Mucosa of rectum (tissue), 2 donors: ENCODE measurements at regions not wholly inside any gene's neighbourhood (a gene's known extent, or its start where the extent isn't known, plus 50 kb on each side); places are given as distances from the start of the nearest gene placed in this dataset.

Experiments
- H3K27ac ChIP-seq, 2 donors: one replicate each; pipeline ENCODE4 v1.7.0; 2013; ENCODE audit warnings: inconsistent platforms in 2 of 2, low read depth in 2 of 2, low read length in 2 of 2
- H3K27me3 ChIP-seq, 2 donors: one replicate each; pipeline ENCODE4 v1.7.0; 2013; ENCODE audit warnings: low read length in 2 of 2; ENCODE audit not compliant: control insufficient read depth in 2 of 2, insufficient read depth in 2 of 2
- H3K36me3 ChIP-seq, 2 donors: one replicate each; pipeline ENCODE4 v1.7.0; 2013; ENCODE audit warnings: low read length in 2 of 2; ENCODE audit not compliant: control insufficient read depth in 2 of 2, insufficient read depth in 2 of 2
- H3K4me1 ChIP-seq, 2 donors: one replicate each; pipeline ENCODE4 v1.7.0; 2013; ENCODE audit warnings: low read length in 2 of 2, mild to moderate bottlenecking in 1 of 2; ENCODE audit not compliant: control insufficient read depth in 2 of 2, insufficient read depth in 2 of 2
- H3K4me3 ChIP-seq, 2 donors: one replicate each; pipeline ENCODE4 v1.7.0; 2013; ENCODE audit warnings: low read length in 2 of 2
- H3K9ac ChIP-seq, 2 donors: one replicate each; pipeline ENCODE4 v1.7.0; 2013; ENCODE audit warnings: low read length in 2 of 2, low read depth in 1 of 2, mild to moderate bottlenecking in 1 of 2
- H3K9me3 ChIP-seq, 2 donors: one replicate each; pipeline ENCODE4 v1.7.0; 2013; ENCODE audit warnings: low read length in 2 of 2; ENCODE audit not compliant: control insufficient read depth in 2 of 2
- donor health status: healthy.
- donor health status: Normal muscosa, but diverticular disease.

GRCh38 chr2:144323946-144324345 lies 196.0 kb downstream of the ZEB2 start:
- no peaks in the 10 kb centered on the region for H3K9me3 ChIP-seq
- no peak overlapping the region for H3K9ac ChIP-seq
- no peak overlapping the region for H3K27ac ChIP-seq
- H3K27me3 ChIP-seq, result no peaks in the 10 kb centered on the region
- H3K4me3 ChIP-seq, result no peak overlapping the region
- H3K36me3 ChIP-seq, result no peaks in the 10 kb centered on the region
- no peaks in the 10 kb centered on the region for H3K4me1 ChIP-seq

- no peak overlapping the region for H3K4me3 ChIP-seq
- H3K27ac ChIP-seq, result no peak overlapping the region
- H3K36me3 ChIP-seq, result no peaks in the 10 kb centered on the region
- no peaks in the 10 kb centered on the region for H3K9me3 ChIP-seq
- H3K4me1 ChIP-seq, result no peaks in the 10 kb centered on the region
- H3K9ac ChIP-seq, result no peak overlapping the region
- no peaks in the 10 kb centered on the region for H3K27me3 ChIP-seq
Measured at GRCh38 chr2:144322379-144322778, 197.5 kb downstream of the ZEB2 start.

- no peak overlapping the region for H3K27ac ChIP-seq
- H3K36me3 ChIP-seq, result no peaks in the 10 kb centered on the region
- H3K4me1 ChIP-seq, result no peaks in the 10 kb centered on the region
- no peak overlapping the region for H3K4me3 ChIP-seq
- no peaks in the 10 kb centered on the region for H3K27me3 ChIP-seq
- H3K9ac ChIP-seq, result no peak overlapping the region
- no peaks in the 10 kb centered on the region for H3K9me3 ChIP-seq
Measured at GRCh38 chr2:144320491-144320890, 199.4 kb downstream of the ZEB2 start.

GRCh38 chr2:144317071-144317738 lies 202.7 kb downstream of the ZEB2 start:
- H3K9me3 ChIP-seq, result peaks cover 0 to 2% of the 10 kb centered on the region in 2 donors
- H3K27ac ChIP-seq, result no peak overlapping the region
- H3K4me1 ChIP-seq, result no peaks in the 10 kb centered on the region
- H3K27me3 ChIP-seq, result no peaks in the 10 kb centered on the region
- no peaks in the 10 kb centered on the region for H3K36me3 ChIP-seq
- no peak overlapping the region for H3K4me3 ChIP-seq
- H3K9ac ChIP-seq, result no peak overlapping the region

GRCh38 chr2:144310889-144311608 lies 208.9 kb downstream of the ZEB2 start:
- no peaks in the 10 kb centered on the region for H3K36me3 ChIP-seq
- no peak overlapping the region for H3K4me3 ChIP-seq
- H3K27ac ChIP-seq, result no peak overlapping the region
- peaks cover 0 to 2% of the 10 kb centered on the region in 2 donors for H3K9me3 ChIP-seq
- H3K9ac ChIP-seq, result no peak overlapping the region
- no peaks in the 10 kb centered on the region for H3K27me3 ChIP-seq
- H3K4me1 ChIP-seq, result no peaks in the 10 kb centered on the region

- no peak overlapping the region for H3K4me3 ChIP-seq
- H3K9me3 ChIP-seq, result peaks cover 0 to 2% of the 10 kb centered on the region in 2 donors
- H3K9ac ChIP-seq, result no peak overlapping the region
- no peaks in the 10 kb centered on the region for H3K36me3 ChIP-seq
- H3K27me3 ChIP-seq, result no peaks in the 10 kb centered on the region
- no peaks in the 10 kb centered on the region for H3K4me1 ChIP-seq
- no peak overlapping the region for H3K27ac ChIP-seq
Measured at GRCh38 chr2:144310484-144310883, 209.4 kb downstream of the ZEB2 start.

- Histone ChIP-seq H3K4me1 (no peaks in the 10 kb centered on the region), H3K4me3 (no peak overlapping the region), H3K9me3 (no peaks in the 10 kb centered on the region), H3K36me3 (no peaks in the 10 kb centered on the region), H3K27ac (no peak overlapping the region), H3K27me3 (no peaks in the 10 kb centered on the region), H3K9ac (no peak overlapping the region)
Measured at GRCh38 chr2:144307711-144308110, 212.2 kb downstream of the ZEB2 start.

GRCh38 chr2:144304202-144304601 lies 215.7 kb downstream of the ZEB2 start:
- no peaks in the 10 kb centered on the region for H3K9me3 ChIP-seq
- no peak overlapping the region for H3K4me3 ChIP-seq
- no peaks in the 10 kb centered on the region for H3K4me1 ChIP-seq
- H3K27ac ChIP-seq, result no peak overlapping the region
- H3K9ac ChIP-seq, result no peak overlapping the region
- no peaks in the 10 kb centered on the region for H3K36me3 ChIP-seq
- no peaks in the 10 kb centered on the region for H3K27me3 ChIP-seq

GRCh38 chr2:144300632-144301031 lies 219.3 kb downstream of the ZEB2 start:
- Histone ChIP-seq H3K4me1 (no peaks in the 10 kb centered on the region), H3K36me3 (no peaks in the 10 kb centered on the region), H3K9ac (no peak overlapping the region), H3K27me3 (no peaks in the 10 kb centered on the region), H3K4me3 (no peak overlapping the region), H3K27ac (no peak overlapping the region), H3K9me3 (no peaks in the 10 kb centered on the region)

- Histone ChIP-seq H3K27ac (no peak overlapping the region), H3K4me1 (no peaks in the 10 kb centered on the region), H3K9ac (no peak overlapping the region), H3K4me3 (no peak overlapping the region), H3K36me3 (no peaks in the 10 kb centered on the region), H3K9me3 (no peaks in the 10 kb centered on the region), H3K27me3 (no peaks in the 10 kb centered on the region)
Measured at GRCh38 chr2:144290276-144290675, 229.6 kb downstream of the ZEB2 start.
